ENCODE measurements at regions not wholly inside any gene's neighbourhood (a gene's known extent, or its start where the extent isn't known, plus 50 kb on each side); places are given as distances from the start of the nearest gene placed in this dataset.

DNA sequence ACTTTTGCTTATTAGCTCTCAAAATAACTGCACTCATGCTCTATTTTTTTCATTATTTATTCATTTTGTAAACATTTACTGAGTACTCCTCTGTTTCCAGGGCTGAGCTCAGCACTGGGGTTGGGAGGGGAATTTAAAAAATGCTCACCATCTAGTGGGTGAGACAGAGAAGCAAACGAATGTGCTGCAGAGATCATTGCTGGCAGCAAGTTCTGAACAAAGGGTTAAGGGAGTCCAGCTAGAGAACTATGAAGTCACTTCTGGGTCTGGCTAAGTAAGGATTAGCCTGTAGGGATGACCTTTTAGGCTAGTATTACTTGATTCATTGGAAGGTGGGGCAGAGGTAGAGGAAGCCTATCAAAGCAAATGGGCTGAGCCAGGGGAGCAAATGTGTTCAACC is 99.1 kb upstream of the ZNF644 start:
- TF ChIP-seq, protein P1, sequence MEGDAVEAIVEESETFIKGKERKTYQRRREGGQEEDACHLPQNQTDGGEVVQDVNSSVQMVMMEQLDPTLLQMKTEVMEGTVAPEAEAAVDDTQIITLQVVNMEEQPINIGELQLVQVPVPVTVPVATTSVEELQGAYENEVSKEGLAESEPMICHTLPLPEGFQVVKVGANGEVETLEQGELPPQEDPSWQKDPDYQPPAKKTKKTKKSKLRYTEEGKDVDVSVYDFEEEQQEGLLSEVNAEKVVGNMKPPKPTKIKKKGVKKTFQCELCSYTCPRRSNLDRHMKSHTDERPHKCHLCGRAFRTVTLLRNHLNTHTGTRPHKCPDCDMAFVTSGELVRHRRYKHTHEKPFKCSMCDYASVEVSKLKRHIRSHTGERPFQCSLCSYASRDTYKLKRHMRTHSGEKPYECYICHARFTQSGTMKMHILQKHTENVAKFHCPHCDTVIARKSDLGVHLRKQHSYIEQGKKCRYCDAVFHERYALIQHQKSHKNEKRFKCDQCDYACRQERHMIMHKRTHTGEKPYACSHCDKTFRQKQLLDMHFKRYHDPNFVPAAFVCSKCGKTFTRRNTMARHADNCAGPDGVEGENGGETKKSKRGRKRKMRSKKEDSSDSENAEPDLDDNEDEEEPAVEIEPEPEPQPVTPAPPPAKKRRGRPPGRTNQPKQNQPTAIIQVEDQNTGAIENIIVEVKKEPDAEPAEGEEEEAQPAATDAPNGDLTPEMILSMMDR (IDR thresholded peaks at IDR 0.05; ENCODE audit: control extremely low read depth in 1 of 3, insufficient read depth in 1 of 3, low read depth in 1 of 3, low read length in 3 of 3), result no peak
- no peak for TF ChIP-seq EP300 (IDR thresholded peaks at IDR 0.05; ENCODE audit: borderline replicate concordance in 1 of 2, low read depth in 2 of 2, low read length in 2 of 2)

Data from H1 (cell line).